ENCODE measurements at regions not wholly inside any gene's neighbourhood (a gene's known extent, or its start where the extent isn't known, plus 50 kb on each side); places are given as distances from the start of the nearest gene placed in this dataset.

DNA sequence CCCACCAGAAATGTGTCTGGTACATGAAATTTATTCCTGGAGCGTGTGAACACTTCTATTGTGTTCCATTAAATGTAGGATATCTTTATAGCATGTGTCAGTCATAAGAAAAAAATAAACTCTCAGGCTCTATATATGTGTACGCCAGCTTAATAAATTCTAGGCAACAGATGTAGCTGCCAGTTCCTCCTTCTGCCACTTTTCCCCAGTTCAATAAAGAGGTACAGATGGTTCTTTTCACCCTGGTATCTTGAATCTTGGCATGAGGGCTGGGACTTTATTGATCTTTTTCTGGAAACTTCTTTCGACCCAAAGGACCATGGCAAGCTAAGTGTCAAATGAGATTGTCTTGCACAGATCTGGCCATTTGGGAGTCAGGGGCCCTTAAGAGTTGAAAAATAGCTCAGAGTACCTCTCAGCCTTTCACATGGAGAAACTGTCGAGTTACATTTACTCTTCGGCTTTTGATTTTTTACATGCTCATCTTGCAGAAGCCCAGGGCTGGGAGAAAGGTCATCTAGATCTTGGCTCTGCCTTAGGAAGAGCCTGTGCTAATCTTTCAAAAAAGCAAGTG is 240.9 kb downstream of the DOK5 start:
- in situ Hi-C loops (cut with HindIII; ENCODE audit: low sequenced_read_pairs): no loop called here

DNA sequence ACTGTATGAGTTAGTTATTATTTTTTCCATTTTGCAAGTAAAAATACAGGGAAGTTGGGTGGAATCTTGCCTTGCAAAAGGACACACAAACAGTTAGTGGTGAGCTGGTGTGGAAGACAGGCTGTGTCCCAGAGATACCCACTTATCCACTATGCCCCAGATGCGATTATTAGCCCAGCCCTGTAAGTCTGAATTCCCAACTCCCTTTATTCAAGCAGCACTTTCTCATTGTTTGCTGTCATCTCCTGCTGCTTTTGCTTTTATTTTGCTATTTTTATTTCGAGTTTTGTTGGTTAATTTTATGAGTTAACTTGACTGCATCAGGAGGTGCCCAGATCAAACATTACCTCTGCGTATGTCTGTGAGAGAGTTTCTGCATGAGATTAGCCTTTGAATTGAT is 239.4 kb downstream of the DOK5 start:
- in situ Hi-C loops (cut with HindIII; ENCODE audit: low sequenced_read_pairs): no loop called here

DNA sequence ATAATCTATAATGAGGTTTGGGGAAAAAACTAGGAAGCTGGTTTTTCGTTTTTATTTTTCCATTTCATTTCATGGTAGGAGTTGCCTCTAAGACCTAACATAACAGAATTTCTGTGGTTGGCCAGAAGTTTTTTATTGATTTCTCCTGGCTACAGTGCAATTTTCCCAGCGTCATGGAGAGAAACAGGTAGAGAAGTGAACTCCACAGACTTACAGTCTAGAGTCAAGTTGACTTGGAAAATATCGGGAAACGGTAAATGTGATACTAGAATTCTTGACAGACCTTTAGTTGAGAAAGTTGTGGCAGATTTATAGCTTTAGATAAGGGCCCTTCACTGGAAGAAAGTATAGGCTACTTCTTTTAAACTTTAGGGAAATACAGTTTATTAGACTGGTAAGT is 238.3 kb downstream of the DOK5 start:
- in situ Hi-C loops (cut with HindIII; ENCODE audit: low sequenced_read_pairs): no loop called here

DNA sequence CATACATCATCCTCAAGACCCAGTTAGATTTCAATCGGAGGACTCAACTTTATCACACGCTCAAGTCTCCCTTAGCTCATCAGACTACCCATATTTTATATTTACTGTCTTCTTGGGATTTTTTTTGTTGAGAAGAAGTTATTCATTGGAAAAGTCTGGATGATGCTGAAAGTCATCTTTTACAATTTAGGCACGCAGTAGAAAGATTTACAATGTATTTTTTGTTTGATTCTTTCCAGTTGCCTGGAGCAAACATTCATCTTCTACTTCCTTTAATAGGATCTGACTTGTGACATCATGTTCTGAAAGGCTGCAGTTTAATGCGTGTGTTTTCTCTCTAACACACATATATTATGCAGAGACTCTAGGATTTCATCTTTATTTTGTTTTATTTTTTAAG is 235.7 kb downstream of the DOK5 start:
- in situ Hi-C loops (cut with HindIII; ENCODE audit: low sequenced_read_pairs): no loop called here

DNA sequence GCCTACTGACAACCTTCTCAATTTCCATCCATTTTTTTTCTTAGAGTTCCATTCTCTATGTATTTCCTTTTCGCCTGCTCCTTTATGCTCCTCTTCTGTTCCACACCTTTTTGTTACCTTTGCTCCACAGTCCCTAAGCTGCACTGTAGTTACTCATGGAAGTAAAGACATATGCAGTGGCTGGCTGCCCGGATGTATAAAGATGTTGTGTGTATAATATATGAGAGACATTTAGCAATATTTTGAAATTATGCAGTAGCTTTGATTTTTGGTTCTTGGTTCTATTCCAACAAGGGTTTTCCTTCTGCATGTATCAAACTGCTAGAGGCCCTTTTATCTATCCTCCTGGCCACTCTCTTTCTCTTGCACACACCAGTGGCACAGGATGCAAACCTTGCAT is 234.9 kb downstream of the DOK5 start:
- in situ Hi-C loops (cut with HindIII; ENCODE audit: low sequenced_read_pairs): no loop called here

DNA sequence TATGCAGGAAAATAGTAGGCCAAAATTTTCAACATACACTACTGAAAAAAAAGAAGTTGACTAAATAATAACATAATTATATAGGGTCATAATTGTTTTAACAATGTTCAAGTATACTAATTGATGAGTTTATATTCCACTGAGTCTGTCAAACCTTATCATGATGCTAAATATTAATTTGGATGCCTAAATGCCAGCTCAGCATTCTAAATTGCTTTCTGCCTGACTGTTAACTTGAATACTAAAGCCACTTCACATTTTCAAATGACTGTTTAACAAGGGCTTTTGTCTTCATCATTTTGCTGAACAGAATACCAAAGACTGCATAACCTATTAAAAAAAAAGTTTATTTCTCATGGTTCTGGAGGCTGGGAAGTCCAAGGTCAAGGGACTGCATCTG is 232.8 kb downstream of the DOK5 start:
- in situ Hi-C loops (cut with HindIII; ENCODE audit: low sequenced_read_pairs): no loop called here

DNA sequence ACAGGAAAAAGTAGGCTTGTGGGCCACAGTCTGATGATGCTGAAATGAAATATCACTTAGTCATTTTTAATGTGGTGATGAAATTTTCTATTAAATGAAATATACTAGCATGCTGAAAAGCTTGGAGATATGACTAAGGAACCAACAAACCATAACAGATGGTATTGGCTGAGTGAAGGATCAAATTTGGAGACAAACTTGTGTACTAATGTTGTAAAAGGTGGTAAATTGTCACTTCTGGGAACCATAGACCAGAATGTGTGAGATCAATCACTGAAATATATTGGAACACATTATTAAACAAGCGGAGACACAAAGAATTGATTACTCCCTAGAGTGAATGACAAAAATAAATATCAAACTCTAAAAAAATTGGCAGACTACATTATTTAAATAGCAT is 232.4 kb downstream of the DOK5 start:
- in situ Hi-C loops (cut with HindIII; ENCODE audit: low sequenced_read_pairs): no loop called here

DNA sequence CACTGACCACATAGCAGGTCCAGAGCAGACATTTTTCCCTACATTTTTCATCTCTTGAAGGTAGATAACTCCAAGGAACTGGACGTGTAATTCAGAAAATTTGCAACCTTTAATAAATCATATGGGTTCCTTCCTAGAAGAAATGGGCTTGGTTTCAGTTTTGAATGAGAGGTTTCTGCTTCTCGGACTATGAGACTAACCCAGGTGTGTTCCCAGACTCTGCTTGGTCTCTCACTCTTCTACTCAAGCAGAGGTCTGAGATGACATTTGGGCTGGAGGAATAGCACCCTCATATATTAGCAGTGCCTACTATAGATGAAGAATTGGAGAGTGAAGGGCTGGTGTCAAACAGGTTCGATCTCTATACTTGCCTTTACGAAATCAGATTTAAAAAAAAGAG is 231.2 kb downstream of the DOK5 start:
- in situ Hi-C loops (cut with HindIII; ENCODE audit: low sequenced_read_pairs): no loop called here

DNA sequence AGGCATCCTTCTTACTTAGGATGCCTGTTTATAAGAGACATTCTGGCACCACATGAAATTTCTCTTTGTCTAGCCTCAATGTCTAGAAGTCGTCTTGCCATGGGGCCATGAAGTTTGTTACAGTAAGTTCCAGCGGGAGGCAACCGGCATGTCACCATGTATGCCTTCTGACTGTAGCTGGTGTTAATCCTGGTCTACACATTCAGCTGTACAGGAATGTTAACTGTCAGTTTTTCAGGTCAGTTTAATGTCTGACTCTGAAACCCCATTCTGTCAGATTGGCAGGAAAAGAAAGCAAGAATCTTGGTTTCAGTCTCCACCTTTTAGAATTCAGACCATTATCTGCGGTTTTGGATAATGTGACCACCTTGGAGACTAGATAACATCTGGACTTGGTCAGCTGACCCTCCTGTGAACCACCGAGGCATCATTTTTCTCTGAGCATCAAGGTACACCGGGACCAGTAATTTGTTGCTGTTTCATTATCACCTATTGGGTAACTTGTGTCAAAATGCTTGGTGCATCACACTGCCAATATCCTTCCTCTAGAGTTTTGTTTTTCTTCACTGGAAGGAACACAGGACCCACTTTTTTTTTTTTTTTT is 228.7 kb downstream of the DOK5 start:
- in situ Hi-C loops (cut with HindIII; ENCODE audit: low sequenced_read_pairs): no loop called here

Measured in endothelial cell of hepatic sinusoid (primary cell).